ENCODE measurements at regions not wholly inside any gene's neighbourhood (a gene's known extent, or its start where the extent isn't known, plus 50 kb on each side); places are given as distances from the start of the nearest gene placed in this dataset.

DNA sequence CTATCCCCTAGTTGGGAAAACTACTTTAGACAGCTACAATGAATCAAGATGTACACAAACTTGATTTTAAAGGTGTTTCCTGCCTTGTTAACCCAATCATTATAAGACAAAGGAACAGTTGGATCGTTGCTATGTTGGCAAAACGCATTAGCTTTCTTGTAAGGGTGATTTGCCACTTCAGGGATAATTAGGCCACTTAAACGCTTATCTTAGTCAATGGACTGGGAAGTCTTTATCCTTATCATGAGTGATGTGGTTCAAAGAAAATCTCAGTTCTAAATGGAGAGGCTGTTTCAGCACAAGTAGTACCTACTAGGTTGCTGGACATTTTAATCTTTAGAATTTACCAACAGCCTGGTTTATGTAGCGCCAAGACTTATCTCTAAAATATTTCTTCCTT lies 406.1 kb upstream of the MEX3C start:
- TF ChIP-seq, protein P1, sequence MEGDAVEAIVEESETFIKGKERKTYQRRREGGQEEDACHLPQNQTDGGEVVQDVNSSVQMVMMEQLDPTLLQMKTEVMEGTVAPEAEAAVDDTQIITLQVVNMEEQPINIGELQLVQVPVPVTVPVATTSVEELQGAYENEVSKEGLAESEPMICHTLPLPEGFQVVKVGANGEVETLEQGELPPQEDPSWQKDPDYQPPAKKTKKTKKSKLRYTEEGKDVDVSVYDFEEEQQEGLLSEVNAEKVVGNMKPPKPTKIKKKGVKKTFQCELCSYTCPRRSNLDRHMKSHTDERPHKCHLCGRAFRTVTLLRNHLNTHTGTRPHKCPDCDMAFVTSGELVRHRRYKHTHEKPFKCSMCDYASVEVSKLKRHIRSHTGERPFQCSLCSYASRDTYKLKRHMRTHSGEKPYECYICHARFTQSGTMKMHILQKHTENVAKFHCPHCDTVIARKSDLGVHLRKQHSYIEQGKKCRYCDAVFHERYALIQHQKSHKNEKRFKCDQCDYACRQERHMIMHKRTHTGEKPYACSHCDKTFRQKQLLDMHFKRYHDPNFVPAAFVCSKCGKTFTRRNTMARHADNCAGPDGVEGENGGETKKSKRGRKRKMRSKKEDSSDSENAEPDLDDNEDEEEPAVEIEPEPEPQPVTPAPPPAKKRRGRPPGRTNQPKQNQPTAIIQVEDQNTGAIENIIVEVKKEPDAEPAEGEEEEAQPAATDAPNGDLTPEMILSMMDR (IDR thresholded peaks at IDR 0.05; ENCODE audit: control extremely low read depth in 1 of 3, insufficient read depth in 1 of 3, low read depth in 1 of 3, low read length in 3 of 3): no peak
- TF ChIP-seq EP300 (IDR thresholded peaks at IDR 0.05; ENCODE audit: borderline replicate concordance in 1 of 2, low read depth in 2 of 2, low read length in 2 of 2) (no peak), GTF2F1 (IDR thresholded peaks at IDR 0.05; ENCODE audit: borderline replicate concordance, low read depth, low read length) (no peak)
